Limb (tissue), 2 donors: ENCODE measurements at regions not wholly inside any gene's neighbourhood (a gene's known extent, or its start where the extent isn't known, plus 50 kb on each side); places are given as distances from the start of the nearest gene placed in this dataset.

Experiments used
- DNase-seq, 2 donors: peaks; one replicate each; pipeline ENCODE4 v3.0.0-alpha.2; 2016; ENCODE audit errors: extremely low spot score in 2 of 2

- DNase-seq, result no peak
These were observed 51.4 kb upstream of the CISTR start for GRCh38 chr12:53803194-53803593.

DNA sequence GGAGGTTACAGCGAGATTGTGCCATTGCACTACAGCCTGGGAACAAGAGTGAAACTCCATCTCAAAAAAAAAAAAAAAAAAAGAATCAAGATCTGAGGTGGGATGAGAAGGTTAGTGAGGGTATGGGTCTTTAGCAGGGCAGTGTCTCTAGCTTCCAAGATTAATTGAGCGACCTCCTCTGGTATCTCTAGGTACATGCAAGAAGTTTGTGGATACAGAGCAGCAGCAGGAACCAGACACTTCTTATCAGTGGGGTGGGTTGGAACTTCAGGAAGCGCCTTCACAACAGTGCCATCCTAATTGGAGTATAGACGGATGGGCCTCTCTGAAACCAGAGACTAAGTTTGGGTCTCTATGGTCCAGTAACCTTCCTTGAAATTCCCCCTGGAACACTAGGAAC, 51.9 kb upstream of the CISTR start:
- no peak for DNase-seq

GRCh38 chr12:53804429-53804828, 52.6 kb upstream of the CISTR start:
- no peak for DNase-seq

GRCh38 chr12:53805067-53805466, 53.3 kb upstream of the CISTR start:
- no peak for DNase-seq

GRCh38 chr12:53805791-53806190, 54.0 kb upstream of the CISTR start:
- no peak for DNase-seq

DNA sequence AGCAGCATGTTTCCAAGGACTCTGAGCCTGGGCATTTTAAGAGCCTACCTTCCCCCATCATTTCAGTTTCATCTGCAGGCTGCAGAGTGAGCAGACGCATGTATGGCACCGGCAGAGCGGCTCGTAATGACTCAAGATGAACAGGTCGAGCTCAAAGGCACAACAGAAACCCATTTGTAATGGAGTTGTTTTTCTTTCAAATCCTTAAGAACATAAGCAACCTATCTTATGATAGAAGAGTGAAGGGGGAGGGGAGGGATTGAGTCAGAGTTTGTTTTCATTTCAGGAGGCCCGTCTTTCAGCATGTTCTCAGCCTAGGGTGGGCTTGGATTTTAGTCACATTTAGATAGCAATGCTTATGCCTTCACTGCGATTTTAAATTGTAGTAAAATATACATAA, 54.9 kb upstream of the CISTR start:
- no peak for DNase-seq

DNA sequence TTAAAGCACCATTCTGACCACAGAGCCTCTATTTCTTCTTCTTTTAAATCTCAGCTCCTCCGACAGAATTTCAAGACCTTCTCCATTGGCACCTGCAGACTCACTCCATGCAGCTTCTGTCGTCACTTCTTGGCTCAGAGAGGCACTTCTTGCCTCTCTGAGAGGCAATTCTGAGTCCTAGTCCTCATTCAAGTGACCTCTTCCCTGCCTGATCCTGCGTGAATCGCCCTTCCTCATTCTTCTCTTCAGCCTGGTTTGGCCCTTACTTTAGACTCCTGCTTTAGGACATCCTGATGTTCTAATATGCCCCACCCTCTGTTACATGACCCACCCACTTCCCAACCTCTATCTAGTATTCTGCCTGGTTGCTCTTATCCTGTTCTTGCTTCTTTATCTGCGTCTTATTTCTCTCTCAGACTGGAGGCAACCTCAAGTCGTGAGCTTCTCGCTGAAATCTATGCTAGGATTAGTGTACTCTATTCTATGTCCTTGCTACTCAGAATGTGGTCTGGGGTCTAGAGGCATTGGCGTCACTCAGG, 55.6 kb upstream of the CISTR start:
- DNase-seq, result no peak

DNA sequence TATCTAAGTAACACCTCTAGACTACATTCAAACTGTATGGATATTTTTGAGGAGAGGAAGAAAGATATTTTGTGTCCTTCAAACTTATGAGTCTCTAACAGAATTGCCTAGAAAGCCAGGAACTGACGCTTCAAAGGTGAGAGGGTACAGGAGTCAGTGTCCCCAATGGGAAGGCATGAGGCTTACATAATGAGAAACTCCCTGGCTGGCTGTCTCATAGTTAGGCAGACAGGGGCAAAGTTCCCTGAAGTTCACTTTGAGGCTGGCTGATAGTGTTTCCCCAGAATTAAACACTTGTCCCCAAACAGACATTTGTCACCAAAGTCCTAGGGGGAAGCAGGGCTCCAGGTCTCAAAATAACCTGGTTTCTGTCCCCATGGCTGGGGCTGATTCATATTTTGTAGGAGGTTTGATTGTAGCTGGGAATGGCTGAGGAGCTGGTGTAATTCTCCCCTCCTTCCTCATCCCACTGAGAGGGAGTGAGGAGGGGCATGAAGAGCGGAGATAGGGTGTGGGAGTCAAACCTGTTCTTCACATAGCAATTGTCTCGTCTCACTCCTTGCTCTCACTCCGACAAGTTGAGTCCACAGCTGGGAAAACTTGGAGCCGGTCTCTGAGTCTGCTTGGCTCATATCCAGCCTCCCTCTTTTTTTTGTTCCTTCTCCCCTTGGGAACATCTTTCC, 56.4 kb upstream of the CISTR start:
- no peak for DNase-seq

DNA sequence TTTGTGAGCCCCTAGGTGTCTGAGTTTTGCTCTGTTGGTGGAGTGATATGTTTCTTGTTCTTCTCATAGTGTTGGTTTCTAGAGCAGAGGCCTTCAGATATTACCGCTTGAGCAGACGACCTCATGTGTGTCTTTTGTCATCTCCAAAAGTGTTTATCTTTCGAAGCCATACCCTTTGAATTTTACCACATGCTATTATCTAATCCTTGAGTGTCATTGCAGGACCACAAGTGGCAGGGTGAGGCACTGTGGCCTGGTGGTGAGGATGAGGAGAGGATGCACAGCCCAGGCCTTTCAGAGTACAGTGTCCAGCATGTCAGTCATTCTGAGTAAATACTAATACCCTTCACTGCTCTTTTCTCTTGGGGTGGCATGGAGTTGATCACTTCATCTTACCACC, 57.2 kb upstream of the CISTR start:
- DNase-seq, result no peak

DNA sequence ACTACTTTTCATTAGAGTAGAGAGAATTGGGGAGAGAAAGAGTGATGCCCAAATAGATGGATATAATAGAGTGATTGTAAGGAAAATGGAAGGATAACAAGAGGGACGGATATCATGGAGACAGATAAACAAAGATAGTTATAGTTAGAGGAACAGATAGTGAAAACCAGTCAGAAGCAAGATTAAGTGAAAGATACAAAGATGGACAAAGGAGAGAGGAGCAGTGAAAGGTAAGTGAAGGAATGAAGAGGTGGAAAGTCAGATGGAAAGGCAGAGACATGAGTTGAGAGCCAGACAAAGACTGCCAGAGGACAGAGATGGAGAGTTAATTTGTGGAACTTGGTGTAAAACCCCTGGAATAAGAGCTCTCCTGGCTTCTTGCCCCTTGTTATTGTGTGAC, 59.2 kb upstream of the CISTR start:
- DNase-seq, result no peak

DNA sequence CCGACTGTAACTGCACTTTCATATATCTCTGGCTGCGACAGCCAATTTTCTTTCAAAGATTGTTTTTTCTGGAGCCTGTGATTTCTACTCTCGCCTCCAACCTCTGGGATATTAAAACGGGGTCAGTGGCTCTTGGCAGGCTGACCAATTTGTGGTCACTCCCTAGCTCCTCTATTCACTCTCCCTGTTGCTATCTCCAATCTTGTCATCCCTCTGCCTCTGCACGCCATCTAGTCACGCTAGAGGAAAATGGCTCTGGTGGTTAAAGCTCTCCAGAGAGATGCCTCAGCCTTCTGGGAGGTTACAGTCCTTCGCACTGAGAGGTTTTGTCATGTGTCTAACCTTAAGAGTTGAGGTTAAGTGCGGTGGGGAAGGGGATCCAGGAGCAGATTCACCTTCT, 59.8 kb upstream of the CISTR start:
- DNase-seq, result no peak

- DNase-seq, result no peak
These were observed 64.7 kb upstream of the CISTR start for GRCh38 chr12:53816360-53817020.

- no peak for DNase-seq
These were observed 65.2 kb upstream of the CISTR start for GRCh38 chr12:53817021-53817389.

- DNase-seq, result no peak
These were observed 68.9 kb upstream of the CISTR start for GRCh38 chr12:53820514-53821306.

DNA sequence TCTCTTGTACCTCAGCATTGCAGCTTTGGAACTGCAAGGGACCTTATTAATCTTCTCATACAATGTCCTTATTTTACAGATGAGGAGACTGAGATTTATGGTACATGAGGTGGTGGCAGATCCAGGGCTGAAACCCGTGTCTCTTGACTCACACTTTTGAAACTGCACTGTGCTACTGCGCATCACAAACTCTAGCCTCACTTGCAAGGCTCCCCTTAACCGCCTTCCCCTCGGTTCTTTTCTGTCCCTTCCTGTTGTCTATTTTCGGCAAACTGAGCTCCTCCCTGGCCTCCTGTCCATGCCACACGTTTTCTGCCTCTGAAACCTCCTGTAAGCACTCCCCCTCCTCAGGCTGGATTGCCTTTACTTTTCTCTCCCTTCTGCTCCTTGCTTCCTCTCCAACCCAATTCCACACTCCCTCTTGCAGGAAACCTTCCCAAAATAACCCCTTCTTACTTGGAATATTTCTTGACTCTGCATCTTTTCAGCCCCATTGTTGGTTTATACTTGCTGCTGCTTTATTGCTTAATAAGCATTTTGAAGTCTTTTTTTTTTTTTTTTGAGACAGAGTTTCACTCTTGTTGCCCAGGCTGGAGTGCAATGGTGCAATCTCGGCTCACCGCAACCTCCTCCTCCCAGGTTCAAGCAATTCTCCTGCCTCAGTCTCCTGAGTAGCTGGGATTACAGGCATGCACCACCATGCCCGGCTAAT, 72.4 kb upstream of the CISTR start:
- no peak for DNase-seq

- DNase-seq, result no peak
These were observed 73.7 kb upstream of the CISTR start for GRCh38 chr12:53825246-53826081.

DNA sequence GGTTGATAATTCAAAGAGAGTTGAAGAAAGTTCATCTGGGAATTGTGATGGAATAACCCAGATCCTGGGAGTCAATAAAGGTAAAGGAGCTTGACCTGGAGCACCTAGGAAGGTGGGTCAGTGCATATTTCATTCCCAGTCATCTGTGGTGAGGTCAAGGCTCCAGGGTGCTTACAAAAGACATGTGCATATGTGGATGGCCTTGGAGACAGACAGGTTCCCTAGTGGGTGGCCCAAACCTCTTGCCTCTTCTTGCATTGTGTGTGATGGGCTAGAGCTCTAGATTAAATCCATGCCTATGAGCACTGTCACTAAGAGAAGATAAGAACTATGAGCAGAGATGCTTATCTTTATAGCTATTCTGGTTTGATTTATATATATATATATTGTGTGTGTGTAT, 75.5 kb upstream of the CISTR start:
- no peak for DNase-seq

GRCh38 chr12:53828598-53828997, 76.8 kb upstream of the CISTR start:
- no peak for DNase-seq

GRCh38 chr12:53829130-53829819, 77.5 kb upstream of the CISTR start:
- DNase-seq, result no peak

GRCh38 chr12:53830631-53831030, 78.9 kb upstream of the CISTR start:
- DNase-seq, result no peak
